ENCODE measurements at regions not wholly inside any gene's neighbourhood (a gene's known extent, or its start where the extent isn't known, plus 50 kb on each side); places are given as distances from the start of the nearest gene placed in this dataset.

GRCh38 chr18:43501099-43501498 lies 223.8 kb upstream of the SYT4 start:
- TF ChIP-seq CTCF (tag by site-specific recombination; IDR thresholded peaks at IDR 0.05): no peak
- no peak for TF ChIP-seq ZNF335 (tag by site-specific recombination; conservative IDR thresholded peaks at IDR 0.05)
- TF ChIP-seq ZNF398 (tag by site-specific recombination; IDR thresholded peaks at IDR 0.05): no peak
- TF ChIP-seq ATF2 (tag by site-specific recombination; IDR thresholded peaks at IDR 0.05; ENCODE audit: low read depth): no peak
- no peak for TF ChIP-seq ZNF76 (tag by site-specific recombination; IDR thresholded peaks at IDR 0.05; ENCODE audit: borderline replicate concordance, low read depth)
- TF ChIP-seq KLF16 (tag by site-specific recombination; IDR thresholded peaks at IDR 0.05): no peak
- TF ChIP-seq ZNF274 (IDR thresholded peaks at IDR 0.05; ENCODE audit: low read length): no peak
- no peak for TF ChIP-seq ZNF274 (tag by site-specific recombination; IDR thresholded peaks at IDR 0.05; ENCODE audit: borderline replicate concordance)
- no peak for TF ChIP-seq ZXDB (tag by site-specific recombination; IDR thresholded peaks at IDR 0.05)
- TF ChIP-seq ZBTB17 (tag by site-specific recombination; IDR thresholded peaks at IDR 0.05): no peak
- no peak for TF ChIP-seq ZNF175 (tag by site-specific recombination; IDR thresholded peaks at IDR 0.05)
- TF ChIP-seq ZFP69B (tag by site-specific recombination; IDR thresholded peaks at IDR 0.05): no peak
- no peak for TF ChIP-seq RBAK (tag by site-specific recombination; IDR thresholded peaks at IDR 0.05)

Data from HEK293 (cell line).